GM12891 (cell line): ENCODE measurements at regions not wholly inside any gene's neighbourhood (a gene's known extent, or its start where the extent isn't known, plus 50 kb on each side); places are given as distances from the start of the nearest gene placed in this dataset.

Experiments
- POLR2A ChIP-seq: IDR thresholded peaks from 2 replicates; pipeline ENCODE4 v1.6.1; 2011; ENCODE audit warnings: low read depth, low read length, control low read depth
- POLR2AphosphoS5 ChIP-seq: IDR thresholded peaks from 2 replicates; pipeline ENCODE4 v1.6.1; 2011; ENCODE audit warnings: low read depth, low read length, control low read depth
- POU2F2 ChIP-seq: IDR thresholded peaks from 2 replicates; pipeline ENCODE4 v1.6.1; 2011; ENCODE audit warnings: low read depth, mild to moderate bottlenecking, control low read depth, low read length, moderate library complexity
- SPI1 ChIP-seq: IDR thresholded peaks from 2 replicates; pipeline ENCODE4 v1.6.1; 2011; ENCODE audit warnings: low read depth, low read length, control low read depth
- TAF1 ChIP-seq: IDR thresholded peaks from 2 replicates; pipeline ENCODE4 v1.6.1; 2011; ENCODE audit warnings: low read depth, low read length, control low read depth

DNA sequence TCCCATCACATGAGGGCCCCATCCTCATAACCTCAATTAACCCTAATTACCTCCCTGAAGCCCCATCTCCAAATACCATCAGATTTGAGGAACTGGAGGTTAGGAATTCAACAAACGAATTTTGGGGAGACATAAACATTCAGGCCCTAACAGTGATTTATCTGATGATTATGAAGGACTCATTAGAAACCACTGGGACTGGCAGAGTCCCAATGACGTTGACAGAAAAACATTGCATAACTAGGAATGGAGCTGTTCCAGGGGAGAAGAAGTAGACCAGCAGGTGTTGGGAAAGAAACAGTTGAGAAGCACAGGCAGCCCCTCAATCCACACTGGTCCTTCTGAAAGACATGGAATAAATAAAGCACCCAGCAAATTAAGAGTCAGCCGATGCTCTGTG lies 282.0 kb downstream of the MAP2K4 start:
- TF ChIP-seq POLR2AphosphoS5: no peak
- no peak for TF ChIP-seq SPI1
- no peak for TF ChIP-seq POLR2A
- TF ChIP-seq TAF1: no peak
- TF ChIP-seq POU2F2: no peak
